Occipital lobe (tissue), 1 donor: ENCODE measurements at regions not wholly inside any gene's neighbourhood (a gene's known extent, or its start where the extent isn't known, plus 50 kb on each side); places are given as distances from the start of the nearest gene placed in this dataset.

Source experiments
- DNase-seq: peaks from one replicate; lab custom pipeline; 2025; lab: John Stamatoyannopoulos, UW

DNA sequence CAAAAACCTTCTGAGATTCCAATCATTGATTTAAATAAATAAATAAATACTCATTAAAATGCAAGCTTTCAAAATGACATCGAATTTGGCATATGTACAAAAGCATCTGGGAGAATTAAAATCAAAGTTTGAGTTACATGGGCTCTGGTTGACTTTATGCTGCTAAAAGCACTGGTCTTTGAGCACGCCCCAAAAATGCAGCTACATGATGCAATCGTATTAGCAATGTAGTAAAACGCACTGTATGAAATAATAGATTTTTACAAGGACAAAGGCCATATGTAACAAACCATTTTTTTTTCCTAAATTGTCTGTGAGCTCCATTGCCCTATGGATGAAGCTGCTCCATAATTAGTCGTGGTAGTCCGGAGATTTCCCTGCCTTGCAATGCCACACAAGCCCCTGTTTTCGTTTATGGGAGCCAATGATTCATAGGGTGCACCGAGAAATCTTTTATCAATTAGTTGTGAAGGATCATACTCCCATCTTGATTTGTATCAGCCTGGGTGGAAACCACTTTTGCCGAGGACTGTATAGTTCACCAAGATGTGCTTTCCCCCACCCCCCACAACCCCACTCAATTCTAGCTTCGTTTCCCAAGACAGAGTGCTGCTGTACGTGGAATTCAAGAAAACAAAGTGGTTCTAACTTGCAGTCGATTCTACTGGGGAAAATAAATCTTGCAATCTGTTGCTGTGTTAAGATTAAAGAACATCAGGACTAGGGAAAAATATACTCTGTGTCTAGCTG lies 268.4 kb downstream of the IRS1 start:
- no peak for DNase-seq

GRCh38 chr2:226529556-226529955 lies 270.1 kb downstream of the IRS1 start:
- no peak for DNase-seq

DNA sequence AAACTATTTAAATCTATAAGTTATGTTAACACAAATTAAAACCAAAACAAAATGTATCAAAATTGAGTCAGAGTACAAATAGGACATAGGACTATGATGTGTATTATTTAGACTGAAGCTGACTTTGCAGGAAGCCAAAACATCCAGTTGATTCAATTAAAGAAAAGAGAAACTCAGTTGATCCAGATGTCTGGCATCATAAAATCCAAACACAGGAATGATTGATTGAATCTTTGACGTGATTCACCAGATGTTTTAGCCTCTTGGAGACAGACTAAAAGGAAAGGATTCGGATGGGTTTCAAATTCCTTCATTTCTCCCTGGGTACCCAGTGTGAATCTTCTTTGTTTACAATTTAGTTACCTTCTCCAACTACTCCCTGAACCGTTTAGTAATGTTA lies 272.9 kb downstream of the IRS1 start:
- DNase-seq = no peak

DNA sequence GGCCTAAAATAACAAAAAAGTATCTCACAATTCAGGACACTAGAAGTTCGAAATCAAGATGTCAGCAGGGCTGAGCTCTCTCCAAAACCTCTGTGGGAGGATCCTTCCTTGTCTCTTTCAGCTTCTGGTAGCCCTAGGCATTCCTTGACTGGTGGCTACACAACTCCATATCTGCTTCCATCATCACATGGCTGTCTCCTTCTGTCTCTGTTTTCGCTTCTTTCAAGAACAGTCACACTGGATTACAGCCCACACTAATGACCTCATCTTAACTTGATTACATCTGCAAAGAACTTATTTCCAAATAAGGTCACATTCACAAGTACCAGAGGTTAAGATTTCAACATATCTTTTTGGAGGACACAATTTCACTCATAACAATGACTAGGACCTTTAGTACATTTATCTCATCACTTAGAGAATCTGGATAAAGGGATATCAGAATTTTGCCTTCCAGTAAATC lies 275.2 kb downstream of the IRS1 start:
- DNase-seq = no peak

DNA sequence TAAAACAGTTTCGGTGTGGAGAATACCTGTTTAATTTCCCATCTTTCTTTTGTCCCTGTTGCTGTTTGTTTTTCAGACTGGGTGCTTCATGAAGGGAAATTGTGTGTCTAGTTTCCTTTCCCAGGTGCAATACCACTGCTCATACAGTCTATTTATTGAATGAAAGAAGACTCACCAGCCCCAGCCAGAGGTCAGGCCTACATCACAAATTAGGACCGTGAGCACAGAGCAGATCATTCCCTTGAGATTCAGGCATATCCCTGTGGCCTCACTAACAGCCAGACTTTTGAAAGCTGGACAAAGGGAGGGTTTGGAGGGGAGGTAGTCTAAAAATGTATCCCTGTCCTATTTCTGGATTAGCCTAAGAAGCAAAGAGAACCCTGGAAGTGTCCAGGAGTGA lies 278.9 kb downstream of the IRS1 start:
- no peak for DNase-seq

DNA sequence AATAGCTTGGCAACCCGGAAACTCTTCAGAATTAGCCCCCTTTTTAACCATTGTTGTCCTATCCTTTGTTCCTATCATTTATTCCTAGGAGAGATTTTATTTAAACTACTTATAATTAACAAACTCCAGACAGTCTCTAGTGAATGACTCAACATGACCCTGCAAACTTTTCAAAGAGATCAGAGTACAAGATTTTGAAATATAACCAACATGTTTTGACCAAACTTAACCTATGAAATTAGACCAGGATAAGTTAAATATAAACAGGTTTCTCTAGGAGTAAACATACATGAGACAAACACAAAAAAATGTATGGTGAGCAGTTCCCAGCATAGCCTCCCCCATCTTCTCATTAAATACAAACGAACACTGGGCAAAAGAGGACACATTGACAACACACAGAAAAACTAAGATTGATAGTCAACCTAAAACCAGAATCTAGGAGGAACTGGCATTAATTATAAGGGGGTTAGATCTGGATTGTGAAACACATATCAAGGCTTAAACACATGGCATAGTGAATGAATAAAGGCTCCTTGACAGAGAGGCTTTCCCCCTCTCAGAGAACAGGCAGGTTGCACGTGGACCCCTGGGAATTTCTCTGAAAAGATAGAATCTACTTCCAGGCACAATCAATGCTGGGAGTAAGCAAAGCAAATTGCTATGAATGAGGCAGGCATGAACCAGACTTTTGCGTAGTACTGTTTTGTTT lies 284.1 kb downstream of the IRS1 start:
- DNase-seq = no peak

DNA sequence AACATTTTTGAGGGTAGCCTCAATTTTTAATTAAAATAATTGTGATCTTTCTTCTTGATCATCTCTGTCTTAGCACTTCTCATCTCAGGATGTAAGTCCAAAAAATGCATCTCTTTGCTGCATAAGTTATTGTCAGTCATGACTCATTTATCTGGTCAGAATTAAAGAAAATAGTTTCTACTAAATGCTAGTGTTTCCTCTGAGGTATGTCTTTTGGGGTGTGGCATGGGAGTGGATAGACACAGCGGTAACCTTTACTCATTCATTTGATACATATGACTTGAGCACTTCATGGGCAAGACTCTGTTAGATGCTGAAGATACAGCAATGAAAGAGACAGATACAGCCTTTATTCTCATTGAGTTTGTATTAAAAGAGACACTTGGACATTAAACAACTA lies 284.7 kb downstream of the IRS1 start:
- no peak for DNase-seq

DNA sequence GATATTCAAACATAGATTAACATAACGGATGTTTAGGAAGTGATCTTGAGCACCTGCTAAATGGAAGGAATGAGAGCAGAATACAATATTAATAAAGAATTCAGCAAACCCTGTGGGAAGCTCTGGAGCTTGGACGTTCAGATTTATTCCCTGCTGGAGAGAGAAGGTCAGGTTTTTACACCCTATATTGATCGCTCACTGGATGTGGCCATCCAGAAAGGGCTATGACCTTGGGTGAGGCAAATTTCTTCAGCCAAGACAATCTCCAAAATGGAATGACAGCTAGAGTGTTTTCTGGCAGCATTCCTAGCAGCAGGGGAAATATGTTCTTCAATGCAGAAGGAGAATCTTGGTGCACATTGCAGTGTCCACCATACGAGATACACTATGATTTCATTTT lies 288.3 kb downstream of the IRS1 start:
- no peak for DNase-seq

DNA sequence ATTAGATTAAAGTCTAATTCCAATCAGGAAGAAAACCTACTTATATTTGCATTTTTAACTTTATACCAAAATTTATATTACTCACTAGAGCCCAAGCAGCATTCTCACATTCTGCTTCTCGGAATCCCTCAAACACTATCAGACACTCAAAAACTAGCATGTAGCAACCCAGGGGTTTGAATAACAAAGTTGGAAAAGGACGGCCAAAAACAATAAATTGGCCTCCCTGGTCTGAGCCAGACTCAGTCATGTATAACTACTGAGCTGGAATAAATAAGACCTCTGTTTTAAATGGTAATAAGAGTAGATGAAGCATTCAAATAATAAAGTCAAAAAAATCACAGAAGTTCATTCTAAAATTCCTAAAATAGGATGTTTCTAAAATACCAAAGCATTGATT lies 290.9 kb downstream of the IRS1 start:
- DNase-seq = no peak

- no peak for DNase-seq
Observed at GRCh38 chr2:226508005-226508404, 291.6 kb downstream of the IRS1 start.

GRCh38 chr2:226497146-226497909 lies 302.3 kb downstream of the IRS1 start:
- no peak for DNase-seq

GRCh38 chr2:226496273-226496550 lies 303.4 kb downstream of the IRS1 start:
- DNase-seq = no peak

GRCh38 chr2:226495466-226496272 lies 304.0 kb downstream of the IRS1 start:
- no peak for DNase-seq

DNA sequence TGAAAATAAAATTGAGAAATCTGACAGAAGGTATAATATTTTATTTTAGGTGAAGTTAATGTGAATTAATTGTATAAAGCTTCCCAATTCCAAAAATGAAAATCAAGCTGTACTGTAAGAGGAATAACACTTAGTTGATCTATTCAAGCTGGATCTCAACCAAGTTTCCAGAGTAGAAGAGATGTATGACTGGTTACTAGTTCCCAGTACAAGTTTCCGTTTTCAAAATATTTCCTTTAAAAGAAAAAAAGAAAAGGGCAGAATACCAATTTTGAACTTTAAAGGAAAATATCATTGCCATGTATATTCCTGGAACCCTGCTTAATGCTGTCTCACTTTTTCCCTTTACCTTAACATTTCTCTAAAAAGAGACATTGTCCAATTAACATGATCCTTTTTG lies 308.5 kb downstream of the IRS1 start:
- DNase-seq = no peak

GRCh38 chr2:226489775-226490541 lies 309.7 kb downstream of the IRS1 start:
- DNase-seq = no peak

DNA sequence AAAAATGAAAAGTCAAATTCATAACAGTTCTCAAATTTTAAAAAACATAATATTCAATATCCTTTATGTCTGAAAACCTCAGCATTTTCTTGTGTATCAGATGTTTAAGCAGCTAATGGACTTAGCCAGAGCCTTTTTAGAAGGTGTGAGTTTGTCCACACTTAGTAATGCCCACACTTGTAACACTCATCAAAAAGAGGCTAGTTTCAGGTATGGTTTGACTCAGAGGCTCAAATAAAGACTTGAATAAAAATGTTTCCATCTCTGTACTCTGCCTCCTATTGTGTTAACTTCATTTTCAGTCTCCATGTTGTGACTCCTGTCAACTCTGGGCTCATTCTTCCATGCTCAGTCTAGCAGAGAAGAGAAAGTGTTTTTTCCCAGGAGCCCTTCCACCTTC lies 311.6 kb downstream of the IRS1 start:
- no peak for DNase-seq

GRCh38 chr2:226487573-226487972 lies 312.0 kb downstream of the IRS1 start:
- DNase-seq = no peak

GRCh38 chr2:226483745-226484619 lies 315.6 kb downstream of the IRS1 start:
- DNase-seq = no peak

- no peak for DNase-seq
Observed at GRCh38 chr2:226483143-226483542, 316.5 kb downstream of the IRS1 start.
